K562 (cell line): ENCODE measurements at regions not wholly inside any gene's neighbourhood (a gene's known extent, or its start where the extent isn't known, plus 50 kb on each side); places are given as distances from the start of the nearest gene placed in this dataset.

ENCODE experiments used
- ATAC-seq: fragments of 200-7000 bp; cut with Tn5 transposase; 3 replicates; pipeline ENCODE4 v1.9.1; 2020; ENCODE audit warnings: moderate library complexity
- BruUV-seq: library from RNA; stranded (reverse); fragments of 400-500 nt; replicated peaks from 2 replicates; lab custom pipeline; 2021; lab: Mats Ljungman, UMichigan
- CTCF ChIA-PET: fragments of 300-600 bp; formaldehyde crosslinking; extraction: SDS; loops from one replicate; lab custom pipeline; 2021; ENCODE audit warnings: low intra/inter-chr PET ratio; lab: Yijun Ruan, JAX
- POLR2A ChIA-PET: fragments of 300-600, 350-650 bp; sonication (Branson Sonifier 250); formaldehyde crosslinking; extraction: SDS; loops from one replicate; lab custom pipeline; 2021; ENCODE audit warnings: antibody characterized with exemption, inconsistent platforms; lab: Yijun Ruan, JAX
- DNase-seq, 4 experiments: peaks; one replicate each; pipeline versions ENCODE4 v3.0.0 to v3.0.0-alpha.2; 2011 to 2018; ENCODE audit warnings: low spot score in 3 of 4, mixed read lengths in 3 of 4; ENCODE audit errors: extremely low read depth in 1 of 4
- FAIRE-seq: peaks from 2 replicates; lab custom pipeline; 2011; peaks lifted over from hg19 to GRCh38; lab: Jason Lieb, UNC
- H2AFZ ChIP-seq: 2 replicates; pipeline ENCODE4 v1.6.0; 2011; ENCODE audit warnings: low read depth, low read length, control low read depth, inconsistent platforms
- H3K27ac ChIP-seq: fragments of 200-600 bp; 3 replicates; pipeline ENCODE4 v1.8.0; 2011; ENCODE audit warnings: low read depth, mild to moderate bottlenecking, control low read depth, inconsistent platforms, low read length, moderate library complexity, mixed read lengths; ENCODE audit errors: extremely low read depth
- H3K27me3 ChIP-seq, 2 experiments: fragments of 300-600 bp in 1 of 2; 2 replicates in 1 of 2; 3 replicates in 1 of 2; pipeline versions ENCODE4 v1.6.0 to v1.8.0; 2011; ENCODE audit warnings: inconsistent platforms in 2 of 2, low read length in 2 of 2, mild to moderate bottlenecking in 1 of 2, mixed read lengths in 1 of 2, moderate library complexity in 1 of 2; ENCODE audit not compliant: control insufficient read depth in 2 of 2, insufficient read depth in 2 of 2
- H3K36me3 ChIP-seq: fragments of 300-600 bp; 3 replicates; pipeline ENCODE4 v1.8.0; 2011; ENCODE audit warnings: mild to moderate bottlenecking, low read length, inconsistent platforms; ENCODE audit not compliant: control insufficient read depth, insufficient read depth
- H3K4me1 ChIP-seq, 2 experiments: fragments of 200-600 bp in 1 of 2; replicated peaks in 1 of 2; 2 replicates in 1 of 2; 3 replicates in 1 of 2; pipeline versions ENCODE4 v1.5.1 to v1.8.0; 2011; ENCODE audit warnings: inconsistent platforms in 2 of 2, low read length in 2 of 2, mild to moderate bottlenecking in 1 of 2, mixed read lengths in 1 of 2, moderate library complexity in 1 of 2; ENCODE audit not compliant: control insufficient read depth in 2 of 2, insufficient read depth in 2 of 2
- H3K4me2 ChIP-seq: 2 replicates; pipeline ENCODE4 v1.6.1; 2011; ENCODE audit warnings: low read length, control low read depth, inconsistent platforms, mixed read lengths; ENCODE audit not compliant: insufficient read depth
- H3K4me3 ChIP-seq: fragments of 200-600 bp; sonication (generic), shearing (Covaris generic); 2 replicates; pipeline ENCODE4 v1.5.1; 2016; ENCODE audit warnings: control low read depth, inconsistent platforms
- H3K79me2 ChIP-seq: fragments of 200-600 bp; 3 replicates; pipeline ENCODE4 v1.8.0; 2011; ENCODE audit warnings: low read length, inconsistent platforms; ENCODE audit not compliant: control insufficient read depth, insufficient read depth
- H3K9ac ChIP-seq, 2 experiments: 2 replicates each; pipeline versions ENCODE4 v1.6.0 to v1.6.1; 2011; ENCODE audit warnings: low read depth in 2 of 2, low read length in 2 of 2, control low read depth in 1 of 2, inconsistent platforms in 1 of 2, mild to moderate bottlenecking in 1 of 2, mixed read lengths in 1 of 2; ENCODE audit not compliant: insufficient read depth in 1 of 2
- H3K9me1 ChIP-seq: one replicate; pipeline ENCODE4 v1.6.0; 2011; ENCODE audit warnings: inconsistent platforms, mild to moderate bottlenecking, low read length, moderate library complexity; ENCODE audit not compliant: control insufficient read depth, insufficient read depth
- H3K9me3 ChIP-seq: replicated peaks from 2 replicates; pipeline ENCODE4 v1.5.1; 2011; ENCODE audit warnings: low read depth, low read length, inconsistent platforms; ENCODE audit not compliant: control insufficient read depth, insufficient read depth
- H4K20me1 ChIP-seq: replicated peaks from 2 replicates; pipeline ENCODE4 v1.6.1; 2011; ENCODE audit warnings: low read length, inconsistent platforms, mixed read lengths; ENCODE audit not compliant: control insufficient read depth, insufficient read depth
- BCOR ChIP-seq: fragments of 450-650 bp; IDR thresholded peaks from 2 replicates; pipeline ENCODE4 v1.6.1; 2016
- CBX3 ChIP-seq, 2 experiments: IDR thresholded peaks; 1 replicate in 1 of 2; 2 replicates in 1 of 2; pipeline ENCODE4 v1.6.1; 2012; ENCODE audit warnings: inconsistent platforms in 2 of 2, low read length in 2 of 2, borderline replicate concordance in 1 of 2, control low read depth in 1 of 2
- CTCF ChIP-seq, 3 experiments: IDR thresholded peaks in 2 of 3; conservative IDR thresholded peaks in 1 of 3; 2 replicates each; pipeline ENCODE4 v1.5.1; 2011 to 2012; ENCODE audit warnings: low read length in 3 of 3, mild to moderate bottlenecking in 3 of 3, control low read depth in 2 of 3, improper control_type of control experiment in 1 of 3, inconsistent platforms in 1 of 3, low read depth in 1 of 3, mixed read lengths in 1 of 3, moderate library complexity in 1 of 3; ENCODE audit not compliant: insufficient read depth in 2 of 3
- REST ChIP-seq, 2 experiments: fragments of 450-650 bp; formaldehyde crosslinking in 1 of 2; IDR thresholded peaks; 2 replicates each; pipeline versions ENCODE4 v1.4.0 to v1.6.1; 2014 to 2020; ENCODE audit warnings: mild to moderate bottlenecking in 2 of 2, borderline replicate concordance in 1 of 2, low read depth in 1 of 2
- THAP7 ChIP-seq: fragments of 250-450 bp; sonication (Bioruptor Pico); IDR thresholded peaks from 2 replicates; pipeline ENCODE4 v1.5.0; 2021
- USF1 ChIP-seq: sonication (generic); formaldehyde crosslinking; IDR thresholded peaks from 2 replicates; pipeline ENCODE4 v1.9.0; 2022; ENCODE audit warnings: mild to moderate bottlenecking, missing genetic modification reagents
- ZBTB12 ChIP-seq: fragments of 250-450 bp; sonication (Bioruptor Pico); IDR thresholded peaks from 2 replicates; pipeline ENCODE4 v1.4.0; 2020
- in situ Hi-C: fragments of 300-500 bp; cut with MboI; formaldehyde crosslinking; loops from 4 replicates; pipeline ENCODE4 v1.15.0; 2018; ENCODE audit warnings: inconsistent platforms, mixed read lengths
- intact Hi-C: fragments of 100-400 bp; cut with micrococcal nuclease; formaldehyde crosslinking; loops from 2 replicates; pipeline ENCODE4 v1.14.2; 2022

- TF ChIP-seq REST (IDR thresholded peaks at IDR 0.05; ENCODE audit: borderline replicate concordance) (no peak), REST (CRISPR knock-in tag; IDR thresholded peaks at IDR 0.05; ENCODE audit: low read depth) (no peak)
Measured at GRCh38 chr18:66931010-66931409, 327.1 kb upstream of the CDH19 start (continued).

- DNase-seq, result no peak
- no peaks in the 10 kb centered on the region for H3K9me1 ChIP-seq
- ATAC-seq, result no peak
- no peaks in the 10 kb centered on the region for H3K4me1 ChIP-seq
- H3K9me3 ChIP-seq, result no peaks in the 10 kb centered on the region
- ChIA-PET CTCF (no interaction called here), POLR2A (no interaction called here)
- FAIRE-seq, result no peak
- no peak overlapping the region for H2AFZ ChIP-seq
- intact Hi-C loops, result no loop called here
- H3K27ac ChIP-seq, result no peak overlapping the region
- no peaks in the 10 kb centered on the region for H4K20me1 ChIP-seq
- in situ Hi-C loops, result no loop called here
- H3K9ac ChIP-seq, result no peak overlapping the region
- BruUV-seq, result no TSS peak
- no peak overlapping the region for H3K4me2 ChIP-seq
- no peaks in the 10 kb centered on the region for H3K79me2 ChIP-seq
- H3K36me3 ChIP-seq, result no peaks in the 10 kb centered on the region
- no peak overlapping the region for H3K4me3 ChIP-seq
- H3K27me3 ChIP-seq, result no peaks in the 10 kb centered on the region
- TF ChIP-seq USF1 (CRISPR knock-in tag), result no peak
- TF ChIP-seq BCOR, result no peak
- no peak for TF ChIP-seq THAP7 (CRISPR knock-in tag)
- no peak for TF ChIP-seq ZBTB12 (CRISPR knock-in tag)
- TF ChIP-seq CBX3 (IDR thresholded peaks at IDR 0.05; ENCODE audit: borderline replicate concordance in 1 of 2, low read length in 2 of 2), result no peak
- TF ChIP-seq CTCF (IDR thresholded peaks at IDR 0.05 in 2 of 3, conservative IDR thresholded peaks at IDR 0.05 in 1 of 3; ENCODE audit: insufficient read depth in 2 of 3, low read depth in 1 of 3, low read length in 3 of 3), result no peak
Measured at GRCh38 chr18:66916834-66917233, 312.9 kb upstream of the CDH19 start.
